ENCODE measurements at regions not wholly inside any gene's neighbourhood (a gene's known extent, or its start where the extent isn't known, plus 50 kb on each side); places are given as distances from the start of the nearest gene placed in this dataset.
"Not testable (repeated sequence)": the region's sequence is repeated elsewhere in the genome, so short reads cannot be mapped to it uniquely, and the experiment has no call there.

DNA sequence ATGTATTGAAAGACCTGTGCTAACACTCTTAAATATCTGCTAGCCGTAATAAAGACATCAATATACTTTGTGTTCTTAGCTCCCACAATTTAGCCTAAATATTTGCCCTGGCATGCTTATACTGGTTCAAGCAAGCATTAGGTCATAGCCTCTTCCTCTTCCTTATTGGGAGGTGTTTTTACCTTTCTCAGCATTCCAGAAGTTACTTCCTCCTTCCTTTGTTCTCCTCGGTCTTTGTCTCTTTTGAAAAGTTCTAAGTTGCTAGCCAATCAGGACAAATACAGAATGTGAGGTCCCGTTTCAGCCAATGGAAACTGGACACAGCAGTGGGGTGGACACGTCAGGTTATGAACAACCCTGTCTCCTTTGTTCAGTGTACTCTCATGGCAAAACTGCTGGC is 2543.6 kb downstream of the PCDH9 start:
- not testable (repeated sequence) for FAIRE-seq; DNase-seq (ENCODE audit: low spot score in 2 of 2)

- no peak for FAIRE-seq
- DNase-seq (ENCODE audit: low spot score in 2 of 2): no peak
Observed at GRCh38 chr13:64684685-64685431, 2545.3 kb downstream of the PCDH9 start.

- DNase-seq (ENCODE audit: low spot score in 2 of 2) (no peak), FAIRE-seq (no peak)
Observed at GRCh38 chr13:64684108-64684507, 2546.0 kb downstream of the PCDH9 start.

- FAIRE-seq: no peak
- DNase-seq (ENCODE audit: low spot score in 2 of 2): no peak
Observed at GRCh38 chr13:64680739-64681138, 2549.4 kb downstream of the PCDH9 start.

DNA sequence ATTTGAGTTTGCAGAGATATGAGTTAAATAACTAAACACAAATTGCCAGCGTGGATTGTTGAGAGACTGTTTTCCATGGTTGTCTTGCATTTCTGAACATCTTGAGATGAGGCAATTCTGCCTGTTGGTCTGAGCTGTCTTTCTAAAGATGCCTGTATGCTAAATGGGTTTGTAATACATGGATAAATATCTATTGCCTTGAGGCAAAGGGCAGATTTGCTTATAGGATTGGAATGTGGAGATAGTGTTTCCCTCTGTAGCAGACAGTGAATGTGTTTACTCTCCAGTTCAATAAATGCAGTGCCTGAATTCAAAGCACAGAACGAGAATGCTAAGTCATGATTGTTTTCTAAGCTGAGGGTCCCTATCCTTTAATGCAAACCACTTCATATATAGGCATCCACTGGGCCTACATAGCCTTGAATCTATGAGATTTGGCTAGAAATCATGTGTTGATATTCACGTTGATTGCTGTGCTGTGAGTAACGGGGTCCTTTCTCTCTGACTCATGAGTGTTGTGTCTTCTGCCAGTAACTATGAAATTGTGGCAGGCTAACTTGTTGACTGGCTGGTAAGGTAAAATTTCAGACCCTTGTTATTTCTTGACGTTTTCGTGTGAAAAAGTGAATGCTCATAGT is 2554.8 kb downstream of the PCDH9 start:
- FAIRE-seq: no peak
- DNase-seq (ENCODE audit: low spot score in 2 of 2): no peak

GRCh38 chr13:64674126-64674525 is 2556.0 kb downstream of the PCDH9 start:
- FAIRE-seq (no peak), DNase-seq (ENCODE audit: low spot score in 2 of 2) (no peak)

- DNase-seq (ENCODE audit: low spot score in 2 of 2) (no peak), FAIRE-seq (no peak)
Observed at GRCh38 chr13:64672751-64673150, 2557.4 kb downstream of the PCDH9 start.

GRCh38 chr13:64662887-64663593 is 2567.1 kb downstream of the PCDH9 start:
- no peak for FAIRE-seq
- no peak for DNase-seq (ENCODE audit: low spot score in 2 of 2)

DNA sequence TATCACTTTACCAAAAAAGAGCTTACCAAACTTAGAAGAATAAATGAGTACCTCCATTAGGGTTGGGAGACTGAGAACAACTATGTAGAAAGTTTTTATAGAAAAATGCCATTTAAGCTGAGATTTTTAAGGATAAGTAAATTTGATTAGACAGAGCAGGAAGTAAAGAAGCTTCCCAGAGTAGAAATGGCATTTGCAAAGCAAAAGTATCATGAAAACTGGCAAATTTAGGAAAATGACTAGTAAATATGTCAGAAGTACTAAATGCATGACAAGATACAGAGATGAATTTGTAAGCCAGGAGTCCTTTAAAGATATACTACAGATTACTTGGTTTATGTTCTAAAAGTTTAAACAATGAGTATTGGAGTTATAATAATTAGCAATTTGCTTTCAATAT is 2581.8 kb downstream of the PCDH9 start:
- FAIRE-seq (no peak), DNase-seq (ENCODE audit: low spot score in 2 of 2) (no peak)

DNA sequence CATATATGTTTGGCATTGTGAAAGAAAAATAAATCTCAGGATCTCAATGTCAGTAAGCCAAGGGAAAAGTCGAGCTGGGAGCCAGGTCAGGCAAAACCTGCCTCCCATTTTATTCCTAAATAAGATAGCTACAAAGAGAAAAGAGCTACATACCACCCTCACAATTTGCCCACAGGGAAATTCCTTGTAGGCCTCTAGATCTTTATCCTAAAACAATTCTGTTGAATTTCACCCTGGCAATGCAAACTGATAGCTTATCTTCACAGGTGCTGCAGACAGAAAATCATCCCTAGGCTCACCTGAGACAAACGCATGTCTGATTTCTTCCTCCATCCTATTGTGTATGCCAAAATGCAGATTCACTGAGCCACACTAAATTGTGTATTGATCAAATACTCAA is 2587.1 kb downstream of the PCDH9 start:
- DNase-seq (ENCODE audit: low spot score in 2 of 2) (no peak), FAIRE-seq (no peak)

GRCh38 chr13:64640002-64640401 is 2590.1 kb downstream of the PCDH9 start:
- DNase-seq (ENCODE audit: low spot score in 2 of 2): no peak
- FAIRE-seq: no peak

DNA sequence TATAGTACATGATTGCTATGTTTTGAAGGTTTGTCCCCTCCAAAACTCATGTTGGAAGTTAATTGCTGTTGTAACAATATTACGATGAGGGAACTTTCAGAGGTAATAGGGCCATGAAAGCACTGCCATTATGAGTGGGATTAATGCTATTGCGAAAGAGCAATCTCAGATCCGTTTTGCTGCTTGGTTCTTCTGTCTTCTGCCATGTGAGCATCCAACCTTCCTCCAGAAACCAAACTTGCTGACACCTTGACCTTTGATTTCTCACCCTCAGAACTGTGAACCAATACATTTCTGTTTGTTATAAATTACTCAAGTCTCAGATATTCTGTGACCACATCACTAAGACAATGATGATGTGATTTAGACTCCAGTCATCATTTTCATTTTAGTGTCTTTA is 2590.9 kb downstream of the PCDH9 start:
- no peak for DNase-seq (ENCODE audit: low spot score in 2 of 2)
- FAIRE-seq: no peak

GRCh38 chr13:64633948-64634347 is 2596.2 kb downstream of the PCDH9 start:
- no peak for DNase-seq (ENCODE audit: low spot score in 2 of 2)
- no peak for FAIRE-seq

- no peak for DNase-seq (ENCODE audit: low spot score in 2 of 2)
- FAIRE-seq: no peak
Observed at GRCh38 chr13:64627654-64628053, 2602.5 kb downstream of the PCDH9 start.

GRCh38 chr13:64626105-64626504 is 2604.0 kb downstream of the PCDH9 start:
- DNase-seq (ENCODE audit: low spot score in 2 of 2) (no peak), FAIRE-seq (no peak)

- no peak for DNase-seq (ENCODE audit: low spot score in 2 of 2)
- FAIRE-seq: no peak
Observed at GRCh38 chr13:64617231-64617630, 2612.9 kb downstream of the PCDH9 start.

- no peak for FAIRE-seq
- no peak for DNase-seq (ENCODE audit: low spot score in 2 of 2)
Observed at GRCh38 chr13:64591971-64592370, 2638.2 kb downstream of the PCDH9 start.

- FAIRE-seq: no peak
Observed at GRCh38 chr13:64579331-64579730, 2650.8 kb downstream of the PCDH9 start.

GRCh38 chr13:64568748-64569147 is 2661.4 kb downstream of the PCDH9 start:
- DNase-seq (ENCODE audit: low spot score in 2 of 2) (no peak), FAIRE-seq (no peak)

More at GRCh38 chr13:64579331-64579730, 2650.8 kb downstream of the PCDH9 start:
- DNase-seq (ENCODE audit: low spot score in 2 of 2): no peak

GRCh38 chr13:64558031-64558430 is 2672.1 kb downstream of the PCDH9 start:
- DNase-seq (ENCODE audit: low spot score in 2 of 2); FAIRE-seq: not testable (repeated sequence)

- no peak for DNase-seq (ENCODE audit: low spot score in 2 of 2)
- no peak for FAIRE-seq
Observed at GRCh38 chr13:64556376-64556775, 2673.8 kb downstream of the PCDH9 start.

Data from frontal cortex (tissue), 3 donors.